WTC11 (cell line): ENCODE measurements at regions not wholly inside any gene's neighbourhood (a gene's known extent, or its start where the extent isn't known, plus 50 kb on each side); places are given as distances from the start of the nearest gene placed in this dataset.
"Not testable (repeated sequence)": the region's sequence is repeated elsewhere in the genome, so short reads cannot be mapped to it uniquely, and the experiment has no call there.

Experiments used
- ATAC-seq: fragments of 200-7000 bp; cut with Tn5 transposase; 2 replicates; pipeline ENCODE4 v1.10.0; 2021; ENCODE audit warnings: mild to moderate bottlenecking, moderate library complexity
- CTCF ChIA-PET: fragments of 300-600 bp; sonication (Branson Sonifier 250); formaldehyde crosslinking; loops from one replicate; lab custom pipeline; 2021; ENCODE audit warnings: antibody characterized with exemption; lab: Charles Lee
- POLR2A ChIA-PET: fragments of 350-600 bp; sonication (Branson Sonifier 250); formaldehyde crosslinking; loops from one replicate; lab custom pipeline; 2021; ENCODE audit warnings: antibody characterized with exemption; lab: Charles Lee
- DNase-seq: peaks from one replicate; pipeline ENCODE4 v3.0.0; 2021; ENCODE audit warnings: low spot score
- H3K27ac Mint-ChIP-seq: 2 replicates; pipeline ENCODE4 v1.8.0; 2021; ENCODE audit warnings: mixed read lengths
- H3K27me3 Mint-ChIP-seq: 2 replicates; pipeline ENCODE4 v1.8.0; 2021; ENCODE audit warnings: low read depth, mild to moderate bottlenecking, moderate library complexity, mixed read lengths
- H3K36me3 Mint-ChIP-seq: 2 replicates; pipeline ENCODE4 v1.8.0; 2021; ENCODE audit warnings: mixed read lengths
- H3K4me1 Mint-ChIP-seq: 2 replicates; pipeline ENCODE4 v1.8.0; 2022; ENCODE audit warnings: mixed read lengths
- H3K4me3 Mint-ChIP-seq: 2 replicates; pipeline ENCODE4 v1.8.0; 2021; ENCODE audit warnings: mild to moderate bottlenecking, moderate library complexity, mixed read lengths
- H3K9me3 Mint-ChIP-seq: 2 replicates; pipeline ENCODE4 v1.8.0; 2021; ENCODE audit warnings: mixed read lengths
- ZNF423 ChIP-seq: fragments of 250-450 bp; sonication (Bioruptor Pico); IDR thresholded peaks from 2 replicates; pipeline ENCODE4 v2.1.2; 2022; ENCODE audit warnings: mild to moderate bottlenecking, moderate library complexity
- TF ChIP-seq, protein P1 (sequence below): fragments of 200-600 bp; IDR thresholded peaks from 2 replicates; pipeline ENCODE4 v1.8.0; 2022; ENCODE audit warnings: antibody characterized with exemption

- CTCF ChIA-PET, H3K27ac Mint-ChIP-seq, ATAC-seq, H3K4me3 Mint-ChIP-seq, DNase-seq, H3K4me1 Mint-ChIP-seq, POLR2A ChIA-PET: not testable (repeated sequence)
- Mint-ChIP-seq H3K27me3 (peaks cover 55% of the 10 kb centered on the region), H3K36me3 (peaks cover 19% of the 10 kb centered on the region), H3K9me3 (peaks cover 32% of the 10 kb centered on the region)
Measured at GRCh38 chr9:40986332-40986731, 142.1 kb downstream of the FOXD4L6 start.

DNA sequence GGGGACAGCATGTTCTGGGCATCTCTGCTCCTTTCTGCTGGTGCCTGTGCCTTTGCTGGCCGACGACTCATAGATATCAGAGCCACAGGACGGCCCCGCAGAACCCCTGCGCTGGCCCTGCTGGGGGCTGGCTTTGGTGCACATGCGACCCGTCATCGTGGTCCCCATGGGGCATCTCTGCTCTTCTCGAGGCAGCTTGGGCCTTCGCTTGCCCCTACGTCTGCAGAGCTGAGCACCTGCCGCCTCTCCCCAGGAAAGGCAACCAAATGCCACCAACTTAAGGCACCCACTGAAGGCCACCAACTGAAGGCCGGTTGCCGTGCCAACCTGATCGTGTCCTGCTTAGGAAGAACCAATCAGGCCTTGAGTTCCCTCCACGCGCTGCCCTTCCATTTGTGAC, 153.1 kb downstream of the FOXD4L6 start:
- CTCF ChIA-PET, H3K27ac Mint-ChIP-seq, DNase-seq, POLR2A ChIA-PET, ATAC-seq, H3K4me3 Mint-ChIP-seq, H3K4me1 Mint-ChIP-seq: not testable (repeated sequence)
- Mint-ChIP-seq H3K27me3 (peaks cover 88% of the 10 kb centered on the region), H3K36me3 (peaks cover 12% of the 10 kb centered on the region), H3K9me3 (peaks cover 21% of the 10 kb centered on the region)

DNA sequence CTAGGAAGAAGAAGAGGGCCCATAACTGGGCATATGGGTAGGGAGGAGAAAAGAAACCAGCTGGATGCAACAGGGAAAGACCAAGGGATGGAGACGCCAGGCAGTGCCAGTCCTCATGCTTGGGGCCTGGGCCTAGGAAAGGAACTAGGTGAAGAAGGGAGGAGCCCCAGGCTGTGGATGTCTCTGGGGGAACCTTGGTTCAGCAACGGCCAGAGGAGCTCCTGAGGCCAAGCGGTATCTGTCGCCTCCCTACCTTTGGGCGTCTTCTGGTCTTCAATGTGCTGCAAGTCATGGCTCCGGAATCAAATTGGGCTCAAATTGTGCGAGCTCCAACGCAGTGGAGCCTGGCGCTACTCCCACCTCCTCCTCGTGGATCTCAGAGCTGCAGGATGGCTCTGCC, 153.6 kb downstream of the FOXD4L6 start:
- POLR2A ChIA-PET, DNase-seq, CTCF ChIA-PET, H3K27ac Mint-ChIP-seq, H3K4me3 Mint-ChIP-seq, H3K4me1 Mint-ChIP-seq, ATAC-seq: not testable (repeated sequence)
- Mint-ChIP-seq H3K9me3 (peaks cover 20% of the 10 kb centered on the region), H3K27me3 (peaks cover 88% of the 10 kb centered on the region), H3K36me3 (peaks cover 12% of the 10 kb centered on the region)

DNA sequence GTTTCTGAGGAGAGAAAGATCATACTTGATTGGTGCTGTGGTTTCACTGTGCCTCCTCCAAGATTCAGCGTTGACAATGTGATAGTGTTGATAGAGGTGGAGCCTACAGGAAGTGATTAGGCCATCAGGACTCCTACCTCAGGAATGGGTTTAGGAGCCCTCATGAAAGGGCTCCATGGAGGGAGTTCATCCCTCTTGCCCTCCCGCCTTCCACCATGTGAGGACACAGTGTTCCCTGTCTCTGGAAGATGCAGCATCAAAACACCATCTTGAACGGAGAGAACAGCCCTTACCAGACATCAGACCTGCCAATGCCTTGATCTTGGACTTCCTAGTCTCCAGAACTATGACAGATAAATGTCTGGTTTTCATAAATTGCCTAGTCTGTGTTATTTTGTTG, 156.7 kb downstream of the FOXD4L6 start:
- DNase-seq, ATAC-seq, H3K36me3 Mint-ChIP-seq, H3K4me1 Mint-ChIP-seq, H3K4me3 Mint-ChIP-seq, H3K27ac Mint-ChIP-seq, CTCF ChIA-PET, POLR2A ChIA-PET: not testable (repeated sequence)
- Mint-ChIP-seq H3K9me3 (peaks cover 19% of the 10 kb centered on the region), H3K27me3 (peaks cover 85% of the 10 kb centered on the region)

GRCh38 chr9:40970340-40970739, 158.1 kb downstream of the FOXD4L6 start:
- Mint-ChIP-seq H3K9me3 (peaks cover 20% of the 10 kb centered on the region), H3K27me3 (peaks cover 89% of the 10 kb centered on the region)
- H3K4me3 Mint-ChIP-seq, ATAC-seq, DNase-seq, H3K4me1 Mint-ChIP-seq, H3K27ac Mint-ChIP-seq, CTCF ChIA-PET, POLR2A ChIA-PET, H3K36me3 Mint-ChIP-seq: not testable (repeated sequence)
- TF ChIP-seq, protein P1, sequence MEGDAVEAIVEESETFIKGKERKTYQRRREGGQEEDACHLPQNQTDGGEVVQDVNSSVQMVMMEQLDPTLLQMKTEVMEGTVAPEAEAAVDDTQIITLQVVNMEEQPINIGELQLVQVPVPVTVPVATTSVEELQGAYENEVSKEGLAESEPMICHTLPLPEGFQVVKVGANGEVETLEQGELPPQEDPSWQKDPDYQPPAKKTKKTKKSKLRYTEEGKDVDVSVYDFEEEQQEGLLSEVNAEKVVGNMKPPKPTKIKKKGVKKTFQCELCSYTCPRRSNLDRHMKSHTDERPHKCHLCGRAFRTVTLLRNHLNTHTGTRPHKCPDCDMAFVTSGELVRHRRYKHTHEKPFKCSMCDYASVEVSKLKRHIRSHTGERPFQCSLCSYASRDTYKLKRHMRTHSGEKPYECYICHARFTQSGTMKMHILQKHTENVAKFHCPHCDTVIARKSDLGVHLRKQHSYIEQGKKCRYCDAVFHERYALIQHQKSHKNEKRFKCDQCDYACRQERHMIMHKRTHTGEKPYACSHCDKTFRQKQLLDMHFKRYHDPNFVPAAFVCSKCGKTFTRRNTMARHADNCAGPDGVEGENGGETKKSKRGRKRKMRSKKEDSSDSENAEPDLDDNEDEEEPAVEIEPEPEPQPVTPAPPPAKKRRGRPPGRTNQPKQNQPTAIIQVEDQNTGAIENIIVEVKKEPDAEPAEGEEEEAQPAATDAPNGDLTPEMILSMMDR: peak; percentile 25; the same call in 1 of the 2 replicates

GRCh38 chr9:40962461-40962860, 166.0 kb downstream of the FOXD4L6 start:
- H3K36me3 Mint-ChIP-seq, H3K4me1 Mint-ChIP-seq, POLR2A ChIA-PET, ATAC-seq, DNase-seq, CTCF ChIA-PET, H3K4me3 Mint-ChIP-seq, H3K27ac Mint-ChIP-seq: not testable (repeated sequence)
- peaks cover 81% of the 10 kb centered on the region for H3K27me3 Mint-ChIP-seq
- H3K9me3 Mint-ChIP-seq: peaks cover 19% of the 10 kb centered on the region

GRCh38 chr9:40951876-40952494, 176.5 kb downstream of the FOXD4L6 start:
- peak; percentile 22 for DNase-seq
- TF ChIP-seq ZNF423 (CRISPR knock-in tag): peak; percentile 25; the same call in 1 of the 2 replicates
- peaks cover 70% of the 10 kb centered on the region for H3K9me3 Mint-ChIP-seq
- ATAC-seq, CTCF ChIA-PET, H3K4me3 Mint-ChIP-seq, H3K4me1 Mint-ChIP-seq, H3K27ac Mint-ChIP-seq, POLR2A ChIA-PET: not testable (repeated sequence)
- peaks cover 94% of the 10 kb centered on the region for H3K27me3 Mint-ChIP-seq
- peaks cover 37% of the 10 kb centered on the region for H3K36me3 Mint-ChIP-seq

DNA sequence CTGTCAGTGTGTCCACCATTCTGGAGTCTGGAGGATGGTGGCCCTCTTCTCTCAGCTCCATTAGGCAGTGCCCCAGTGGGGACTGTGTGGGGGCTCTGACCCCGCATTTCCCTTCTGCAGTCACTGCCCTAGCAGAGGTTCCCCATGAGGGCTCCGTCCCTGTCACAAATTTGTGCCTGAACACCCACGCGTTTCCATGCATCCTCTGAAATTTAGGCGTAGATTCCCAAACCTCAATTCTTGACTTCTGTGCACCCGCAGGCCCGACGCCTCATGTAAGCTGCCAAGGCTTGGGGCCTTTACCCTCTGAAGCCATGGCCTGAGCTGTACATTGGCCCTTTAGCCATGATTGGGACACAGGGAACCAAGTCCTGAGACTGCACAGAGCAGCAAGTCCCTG, 182.3 kb downstream of the FOXD4L6 start:
- H3K9me3 Mint-ChIP-seq: peaks cover 70% of the 10 kb centered on the region
- ATAC-seq: not testable (repeated sequence)

DNA sequence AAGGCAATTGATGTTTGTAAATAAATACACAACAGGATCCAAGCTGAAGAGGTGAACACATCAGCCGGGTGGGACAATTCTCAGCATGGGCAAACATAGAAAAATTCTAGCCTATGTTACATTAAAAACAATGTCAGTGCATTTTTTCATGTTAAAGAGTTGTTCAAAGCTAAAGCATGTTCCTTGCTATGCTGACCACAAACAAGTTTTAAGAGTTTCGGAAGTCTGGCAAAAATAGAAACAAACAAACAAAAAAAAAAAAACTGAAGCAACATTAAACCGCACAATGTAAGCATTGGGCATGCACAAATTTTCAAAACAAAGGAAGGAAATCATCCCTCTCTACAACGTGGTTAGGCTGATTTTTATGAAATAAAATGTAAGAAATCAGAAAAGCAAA, 185.8 kb downstream of the FOXD4L6 start:
- peaks cover 100% of the 10 kb centered on the region for H3K27me3 Mint-ChIP-seq
- H3K4me3 Mint-ChIP-seq: not testable (repeated sequence)

More for the DNA sequence above, 182.3 kb downstream of the FOXD4L6 start:
- CTCF ChIA-PET, DNase-seq, POLR2A ChIA-PET, H3K4me3 Mint-ChIP-seq, H3K4me1 Mint-ChIP-seq, H3K27ac Mint-ChIP-seq: not testable (repeated sequence)
- Mint-ChIP-seq H3K27me3 (peaks cover 99% of the 10 kb centered on the region), H3K36me3 (peaks cover 43% of the 10 kb centered on the region)

GRCh38 chr9:40939888-40940209, 188.6 kb downstream of the FOXD4L6 start:
- CTCF ChIA-PET, H3K27ac Mint-ChIP-seq, H3K4me1 Mint-ChIP-seq, ATAC-seq, H3K4me3 Mint-ChIP-seq, DNase-seq, POLR2A ChIA-PET: not testable (repeated sequence)
- Mint-ChIP-seq H3K27me3 (peaks cover 81% of the 10 kb centered on the region), H3K36me3 (peaks cover 47% of the 10 kb centered on the region), H3K9me3 (peaks cover 54% of the 10 kb centered on the region)

More for the DNA sequence above, 185.8 kb downstream of the FOXD4L6 start:
- ATAC-seq, CTCF ChIA-PET, H3K4me1 Mint-ChIP-seq, DNase-seq, H3K27ac Mint-ChIP-seq, POLR2A ChIA-PET: not testable (repeated sequence)
- peaks cover 55% of the 10 kb centered on the region for H3K36me3 Mint-ChIP-seq
- peaks cover 69% of the 10 kb centered on the region for H3K9me3 Mint-ChIP-seq

GRCh38 chr9:40939201-40939887, 189.1 kb downstream of the FOXD4L6 start:
- DNase-seq, ATAC-seq, H3K4me1 Mint-ChIP-seq, CTCF ChIA-PET, H3K4me3 Mint-ChIP-seq, H3K27ac Mint-ChIP-seq, POLR2A ChIA-PET: not testable (repeated sequence)
- peaks cover 47% of the 10 kb centered on the region for H3K36me3 Mint-ChIP-seq
- H3K9me3 Mint-ChIP-seq: peaks cover 53% of the 10 kb centered on the region
- peaks cover 76% of the 10 kb centered on the region for H3K27me3 Mint-ChIP-seq
